ENCODE measurements at regions not wholly inside any gene's neighbourhood (a gene's known extent, or its start where the extent isn't known, plus 50 kb on each side); places are given as distances from the start of the nearest gene placed in this dataset.
A peak's percentile ranks its signal among the peaks of the same experiment; 100 is the strongest.
"Not testable (repeated sequence)": the region's sequence is repeated elsewhere in the genome, so short reads cannot be mapped to it uniquely, and the experiment has no call there.

GRCh38 chr18:64765908-64766307, 617.0 kb upstream of the LINC00305 start:
- Histone ChIP-seq H3K4me3 (ENCODE audit: low read depth, low read length) (no peak overlapping the region), H3K27me3 (ENCODE audit: control insufficient read depth, insufficient read depth, low read length) (no peaks in the 10 kb centered on the region), H3K36me3 (ENCODE audit: control insufficient read depth, insufficient read depth, low read length) (no peaks in the 10 kb centered on the region)
- DNase-seq (ENCODE audit: low read depth): no peak
- TF ChIP-seq, protein P1, sequence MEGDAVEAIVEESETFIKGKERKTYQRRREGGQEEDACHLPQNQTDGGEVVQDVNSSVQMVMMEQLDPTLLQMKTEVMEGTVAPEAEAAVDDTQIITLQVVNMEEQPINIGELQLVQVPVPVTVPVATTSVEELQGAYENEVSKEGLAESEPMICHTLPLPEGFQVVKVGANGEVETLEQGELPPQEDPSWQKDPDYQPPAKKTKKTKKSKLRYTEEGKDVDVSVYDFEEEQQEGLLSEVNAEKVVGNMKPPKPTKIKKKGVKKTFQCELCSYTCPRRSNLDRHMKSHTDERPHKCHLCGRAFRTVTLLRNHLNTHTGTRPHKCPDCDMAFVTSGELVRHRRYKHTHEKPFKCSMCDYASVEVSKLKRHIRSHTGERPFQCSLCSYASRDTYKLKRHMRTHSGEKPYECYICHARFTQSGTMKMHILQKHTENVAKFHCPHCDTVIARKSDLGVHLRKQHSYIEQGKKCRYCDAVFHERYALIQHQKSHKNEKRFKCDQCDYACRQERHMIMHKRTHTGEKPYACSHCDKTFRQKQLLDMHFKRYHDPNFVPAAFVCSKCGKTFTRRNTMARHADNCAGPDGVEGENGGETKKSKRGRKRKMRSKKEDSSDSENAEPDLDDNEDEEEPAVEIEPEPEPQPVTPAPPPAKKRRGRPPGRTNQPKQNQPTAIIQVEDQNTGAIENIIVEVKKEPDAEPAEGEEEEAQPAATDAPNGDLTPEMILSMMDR (IDR thresholded peaks at IDR 0.05; ENCODE audit: insufficient read depth, low read length, poor library complexity, severe bottlenecking): no peak

- Histone ChIP-seq H3K36me3 (ENCODE audit: control insufficient read depth, insufficient read depth, low read length) (no peaks in the 10 kb centered on the region), H3K4me3 (ENCODE audit: low read depth, low read length) (no peak overlapping the region), H3K27me3 (ENCODE audit: control insufficient read depth, insufficient read depth, low read length) (no peaks in the 10 kb centered on the region)
- no peak for DNase-seq (ENCODE audit: low read depth)
- TF ChIP-seq, protein P1 (IDR thresholded peaks at IDR 0.05; ENCODE audit: insufficient read depth, low read length, poor library complexity, severe bottlenecking): no peak
Observed at GRCh38 chr18:64752707-64753106, 603.8 kb upstream of the LINC00305 start.

DNA sequence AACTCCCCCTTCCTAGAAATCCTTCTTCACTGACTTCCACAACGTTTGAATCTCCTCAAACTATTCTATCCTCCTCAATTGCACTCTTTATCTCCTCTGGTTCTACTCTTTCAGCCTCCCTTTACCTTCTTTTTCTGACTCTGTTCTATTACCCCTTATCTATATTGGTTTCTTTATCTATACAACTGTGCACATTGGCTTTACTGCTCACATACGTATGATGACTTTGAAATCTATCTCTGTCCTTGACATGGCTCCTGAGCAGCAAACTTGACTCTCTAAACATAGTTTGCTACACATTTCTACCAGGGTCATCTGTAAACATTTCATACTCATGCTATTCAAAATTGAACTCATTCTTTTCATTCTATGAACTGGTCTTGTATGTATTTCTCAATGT, 601.0 kb upstream of the LINC00305 start:
- Histone ChIP-seq H3K36me3 (ENCODE audit: control insufficient read depth, insufficient read depth, low read length) (no peaks in the 10 kb centered on the region), H3K27me3 (ENCODE audit: control insufficient read depth, insufficient read depth, low read length) (no peaks in the 10 kb centered on the region), H3K4me3 (ENCODE audit: low read depth, low read length) (no peak overlapping the region)
- DNase-seq (ENCODE audit: low read depth): no peak
- TF ChIP-seq, protein P1 (IDR thresholded peaks at IDR 0.05; ENCODE audit: insufficient read depth, low read length, poor library complexity, severe bottlenecking): no peak

DNA sequence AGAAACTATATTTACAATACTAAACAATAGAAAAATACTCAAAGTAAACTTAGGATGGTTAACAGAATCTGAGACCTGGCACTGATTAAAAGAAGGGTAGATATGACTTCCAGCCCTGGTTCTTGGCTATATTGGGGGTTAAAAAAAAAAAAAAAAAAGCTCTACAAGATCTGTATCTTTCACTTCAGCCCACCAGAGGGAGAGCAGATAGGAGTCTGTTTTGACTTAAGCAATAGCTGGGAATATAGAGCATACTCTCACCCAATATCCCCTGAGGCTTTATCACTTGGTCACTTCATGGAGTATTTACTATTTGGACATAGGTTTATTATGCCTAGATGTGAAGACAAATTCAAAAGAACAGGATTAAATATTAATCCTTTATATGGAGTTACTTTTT, 598.9 kb upstream of the LINC00305 start:
- DNase-seq (ENCODE audit: low read depth): no peak
- Histone ChIP-seq H3K36me3 (ENCODE audit: control insufficient read depth, insufficient read depth, low read length) (no peaks in the 10 kb centered on the region), H3K27me3 (ENCODE audit: control insufficient read depth, insufficient read depth, low read length) (no peaks in the 10 kb centered on the region), H3K4me3 (ENCODE audit: low read depth, low read length) (no peak overlapping the region)
- TF ChIP-seq, protein P1 (IDR thresholded peaks at IDR 0.05; ENCODE audit: insufficient read depth, low read length, poor library complexity, severe bottlenecking): peak; percentile 9

DNA sequence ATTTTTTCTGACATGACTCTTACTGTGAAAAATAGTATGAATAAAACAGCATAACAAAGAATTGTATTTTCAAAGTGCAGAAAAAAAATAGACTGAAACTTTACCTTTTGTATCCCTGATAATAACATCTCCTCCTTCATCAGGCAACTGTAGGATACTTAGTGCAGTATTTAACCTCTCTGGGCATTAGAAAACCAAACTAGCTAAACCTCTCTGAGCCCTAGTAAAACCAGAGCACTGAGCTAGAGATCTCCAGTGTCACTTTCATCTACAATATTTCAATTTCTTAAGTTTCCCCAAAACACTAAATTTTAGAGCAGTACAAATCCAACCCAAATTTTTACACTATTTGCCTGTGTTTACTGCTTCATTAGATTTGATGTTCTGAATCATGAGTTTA, 594.0 kb upstream of the LINC00305 start:
- TF ChIP-seq, protein P1 (IDR thresholded peaks at IDR 0.05; ENCODE audit: insufficient read depth, low read length, poor library complexity, severe bottlenecking): no peak
- H3K36me3 ChIP-seq (ENCODE audit: control insufficient read depth, insufficient read depth, low read length): no peaks in the 10 kb centered on the region
- DNase-seq (ENCODE audit: low read depth): no peak
- H3K27me3 ChIP-seq (ENCODE audit: control insufficient read depth, insufficient read depth, low read length): no peaks in the 10 kb centered on the region
- no peak overlapping the region for H3K4me3 ChIP-seq (ENCODE audit: low read depth, low read length)

DNA sequence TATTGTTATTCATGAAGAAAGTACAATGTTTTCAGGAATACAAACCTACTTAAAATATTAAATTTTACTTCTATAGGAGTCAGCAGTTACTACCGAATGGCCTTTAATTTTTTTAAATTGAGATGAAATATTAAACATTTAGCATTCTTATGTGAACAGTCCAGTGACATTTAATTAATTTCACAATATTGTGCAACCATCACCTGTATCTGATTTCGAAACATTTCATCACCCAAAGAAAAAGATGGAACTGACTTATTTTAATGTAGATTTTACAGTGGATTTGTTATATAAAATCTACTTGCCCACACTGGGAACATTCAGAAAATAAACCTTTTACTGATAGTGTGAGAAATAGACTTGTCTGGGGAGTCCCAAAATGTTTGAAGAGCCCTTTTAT, 585.2 kb upstream of the LINC00305 start:
- no peak for DNase-seq (ENCODE audit: low read depth)
- no peaks in the 10 kb centered on the region for H3K27me3 ChIP-seq (ENCODE audit: control insufficient read depth, insufficient read depth, low read length)
- TF ChIP-seq, protein P1 (IDR thresholded peaks at IDR 0.05; ENCODE audit: insufficient read depth, low read length, poor library complexity, severe bottlenecking): no peak
- H3K4me3 ChIP-seq (ENCODE audit: low read depth, low read length): no peak overlapping the region
- H3K36me3 ChIP-seq (ENCODE audit: control insufficient read depth, insufficient read depth, low read length): no peaks in the 10 kb centered on the region

DNA sequence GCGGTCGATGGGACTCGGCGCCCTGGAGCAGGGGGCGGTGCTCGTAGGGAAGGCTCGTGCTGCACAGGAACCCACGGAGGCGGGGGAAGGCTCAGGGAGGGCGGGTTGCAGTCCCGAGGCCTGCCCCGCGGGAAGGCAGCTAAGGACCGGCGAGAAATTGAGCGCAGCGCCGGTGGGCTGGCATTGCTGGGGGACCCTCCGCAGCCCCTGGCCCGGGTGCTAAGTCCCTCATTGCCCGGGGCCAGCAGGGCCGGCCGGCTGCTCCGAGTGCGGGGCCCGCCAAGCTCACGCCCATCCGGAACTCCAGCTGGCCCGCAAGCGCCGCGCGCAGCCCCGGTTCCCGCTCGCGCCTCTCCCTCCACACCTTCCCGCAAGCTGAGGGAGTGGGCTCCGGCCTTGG, 576.8 kb upstream of the LINC00305 start:
- H3K36me3 ChIP-seq (ENCODE audit: control insufficient read depth, insufficient read depth, low read length); DNase-seq (ENCODE audit: low read depth); H3K27me3 ChIP-seq (ENCODE audit: control insufficient read depth, insufficient read depth, low read length); H3K4me3 ChIP-seq (ENCODE audit: low read depth, low read length): not testable (repeated sequence)

All from kidney epithelial cell (primary cell).